Breast epithelium (tissue), 4 donors: ENCODE measurements at regions not wholly inside any gene's neighbourhood (a gene's known extent, or its start where the extent isn't known, plus 50 kb on each side); places are given as distances from the start of the nearest gene placed in this dataset.
"Not testable (repeated sequence)": the region's sequence is repeated elsewhere in the genome, so short reads cannot be mapped to it uniquely, and the experiment has no call there.

Source experiments
- DNase-seq, 2 donors: peaks; one replicate each; pipeline ENCODE4 v3.0.0-alpha.2; 2019; ENCODE audit warnings: low spot score in 2 of 2
- H3K27ac ChIP-seq, 2 donors: fragments of 200-600 bp; sonication (generic) in 1 of 2; one replicate each; pipeline ENCODE4 v1.5.1; 2016 to 2019; ENCODE audit warnings: mild to moderate bottlenecking in 1 of 2
- H3K27me3 ChIP-seq, 2 donors: fragments of 200-600 bp; sonication (generic) in 1 of 2; one replicate each; pipeline versions ENCODE4 v1.5.1 to v1.6.0; 2017 to 2019; ENCODE audit warnings: control low read depth in 1 of 2, mild to moderate bottlenecking in 1 of 2
- H3K36me3 ChIP-seq: fragments of 200-600 bp; one replicate; pipeline ENCODE4 v1.5.1; 2019
- H3K4me1 ChIP-seq, 2 donors: fragments of 200-600 bp; sonication (generic); one replicate each; pipeline ENCODE4 v1.5.1; 2016 to 2019; ENCODE audit warnings: control low read depth in 1 of 2
- H3K4me3 ChIP-seq, 3 donors: fragments of 200-600 bp; sonication (generic); 1 replicate in 2 of 3; 2 replicates in 1 of 3; pipeline ENCODE4 v1.5.1; 2016 to 2019; ENCODE audit warnings: mild to moderate bottlenecking in 3 of 3, moderate library complexity in 2 of 3
- H3K9me3 ChIP-seq, 2 donors: fragments of 200-600 bp; sonication (generic) in 1 of 2; one replicate each; pipeline ENCODE4 v1.5.1; 2016 to 2019; ENCODE audit warnings: control low read depth in 1 of 2
- POLR2A ChIP-seq: fragments of 450-650 bp; IDR thresholded peaks from one replicate; pipeline ENCODE4 v1.6.1; 2016; ENCODE audit warnings: antibody characterized with exemption, mild to moderate bottlenecking, moderate library complexity
- POLR2AphosphoS5 ChIP-seq, 3 donors: sonication (generic); formaldehyde crosslinking; IDR thresholded peaks; one replicate each; pipeline ENCODE4 v1.6.1; 2017; ENCODE audit warnings: antibody characterized with exemption in 3 of 3
- intact Hi-C: fragments of 100-400 bp; cut with DNase I; formaldehyde crosslinking; loops from one replicate; pipeline ENCODE4 v1.15.1; 2023; ENCODE audit warnings: low total_unique reads
- TF ChIP-seq, protein P1 (sequence below), 3 donors: fragments of 450-650 bp; IDR thresholded peaks; one replicate each; pipeline ENCODE4 v1.5.1; 2016 to 2017; ENCODE audit warnings: antibody characterized with exemption in 3 of 3, mild to moderate bottlenecking in 3 of 3, moderate library complexity in 3 of 3

DNA sequence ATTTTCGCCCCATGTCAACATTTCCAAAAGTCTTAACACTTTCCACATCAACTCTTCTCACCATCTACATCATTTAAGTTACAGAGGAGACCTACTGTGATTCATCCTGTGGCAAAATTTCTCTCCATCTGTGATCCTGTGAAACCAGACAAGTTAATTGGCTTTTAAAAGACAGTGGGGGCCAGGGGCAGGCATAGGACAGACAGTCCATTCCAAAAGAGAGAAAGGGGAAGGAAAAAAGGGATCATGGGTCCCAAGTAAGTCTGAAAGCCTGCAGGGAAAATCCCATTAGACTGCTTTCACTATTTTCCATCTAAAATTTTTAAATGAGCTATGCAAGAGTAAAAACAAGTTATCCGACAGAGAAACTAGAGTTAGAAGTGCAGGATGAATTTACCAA lies 121.0 kb downstream of the MRPL57 start:
- Histone ChIP-seq H3K4me1 (peaks cover 0 to 14% of the 10 kb centered on the region in 2 donors), H3K27ac (peak overlapping the region; percentile 93 to 94), H3K4me3 (peak overlapping the region; percentile 94 to 98 (median 94)), H3K27me3 (no peaks in the 10 kb centered on the region), H3K9me3 (no peaks in the 10 kb centered on the region), H3K36me3 (no peaks in the 10 kb centered on the region)
- intact Hi-C loops, result no loop called here
- TF ChIP-seq POLR2A (no peak), POLR2AphosphoS5 (IDR thresholded peaks at IDR 0.05) (no peak)
- TF ChIP-seq, protein P1, sequence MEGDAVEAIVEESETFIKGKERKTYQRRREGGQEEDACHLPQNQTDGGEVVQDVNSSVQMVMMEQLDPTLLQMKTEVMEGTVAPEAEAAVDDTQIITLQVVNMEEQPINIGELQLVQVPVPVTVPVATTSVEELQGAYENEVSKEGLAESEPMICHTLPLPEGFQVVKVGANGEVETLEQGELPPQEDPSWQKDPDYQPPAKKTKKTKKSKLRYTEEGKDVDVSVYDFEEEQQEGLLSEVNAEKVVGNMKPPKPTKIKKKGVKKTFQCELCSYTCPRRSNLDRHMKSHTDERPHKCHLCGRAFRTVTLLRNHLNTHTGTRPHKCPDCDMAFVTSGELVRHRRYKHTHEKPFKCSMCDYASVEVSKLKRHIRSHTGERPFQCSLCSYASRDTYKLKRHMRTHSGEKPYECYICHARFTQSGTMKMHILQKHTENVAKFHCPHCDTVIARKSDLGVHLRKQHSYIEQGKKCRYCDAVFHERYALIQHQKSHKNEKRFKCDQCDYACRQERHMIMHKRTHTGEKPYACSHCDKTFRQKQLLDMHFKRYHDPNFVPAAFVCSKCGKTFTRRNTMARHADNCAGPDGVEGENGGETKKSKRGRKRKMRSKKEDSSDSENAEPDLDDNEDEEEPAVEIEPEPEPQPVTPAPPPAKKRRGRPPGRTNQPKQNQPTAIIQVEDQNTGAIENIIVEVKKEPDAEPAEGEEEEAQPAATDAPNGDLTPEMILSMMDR (IDR thresholded peaks at IDR 0.05), result no peak
- DNase-seq, result no peak

DNA sequence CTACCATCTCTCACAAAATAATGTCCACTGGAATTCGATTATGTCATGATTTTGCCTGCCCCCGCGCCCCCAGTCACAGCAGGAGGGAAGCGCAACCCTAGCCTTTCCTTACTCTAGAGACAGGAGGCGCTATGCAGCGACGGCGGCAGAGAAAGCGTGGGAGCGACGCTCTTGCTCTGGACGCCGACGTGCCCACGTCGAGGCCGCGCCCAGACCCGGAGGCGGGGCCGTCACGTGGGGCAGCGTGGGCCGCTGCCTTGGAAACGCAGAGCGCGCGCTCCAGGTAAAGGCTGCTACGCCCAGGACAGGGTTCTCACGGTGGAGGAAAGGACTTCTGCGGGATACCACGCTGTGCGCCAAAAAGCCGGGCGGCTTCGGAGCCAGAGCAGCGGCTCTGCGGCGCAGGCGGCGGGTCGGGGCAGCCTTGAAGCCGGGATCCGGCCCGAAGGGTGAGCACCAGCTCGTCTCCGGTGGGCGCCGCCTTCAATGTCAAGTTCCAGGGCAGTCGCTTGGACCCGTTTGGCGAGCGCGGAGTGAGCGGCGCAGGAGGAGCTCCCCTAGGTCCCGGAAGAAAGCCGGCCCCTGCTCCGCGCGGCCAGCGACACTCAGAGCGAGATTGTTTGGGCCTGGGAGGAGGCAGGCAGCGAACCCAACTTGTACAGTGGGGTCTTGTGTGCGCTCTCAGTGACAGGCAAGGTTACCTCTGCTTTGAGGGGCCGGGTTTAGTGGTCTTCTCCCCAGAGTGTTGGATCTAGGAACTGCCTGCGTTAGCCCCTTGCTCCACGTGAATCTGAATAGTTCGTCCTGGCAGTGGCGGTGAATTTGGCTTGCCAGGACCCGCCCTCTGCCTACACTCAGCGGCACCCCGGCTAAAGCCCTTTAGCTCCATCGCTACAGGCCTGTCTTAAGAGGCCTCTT lies 121.7 kb downstream of the MRPL57 start:
- peak overlapping the region; percentile 93 to 94 for H3K27ac ChIP-seq
- H3K9me3 ChIP-seq, result no peaks in the 10 kb centered on the region
- TF ChIP-seq POLR2A (no peak), POLR2AphosphoS5 (IDR thresholded peaks at IDR 0.05) (peak; percentile 47 to 82 (median 71))
- TF ChIP-seq, protein P1 (IDR thresholded peaks at IDR 0.05), result peak; percentile 78 to 86 (median 86)
- peak; percentile 72 to 77 for DNase-seq
- peaks cover 0 to 14% of the 10 kb centered on the region in 2 donors for H3K4me1 ChIP-seq
- no peaks in the 10 kb centered on the region for H3K36me3 ChIP-seq
- peak overlapping the region; percentile 94 to 98 (median 94) for H3K4me3 ChIP-seq
- intact Hi-C loops, result no loop called here
- no peaks in the 10 kb centered on the region for H3K27me3 ChIP-seq

DNA sequence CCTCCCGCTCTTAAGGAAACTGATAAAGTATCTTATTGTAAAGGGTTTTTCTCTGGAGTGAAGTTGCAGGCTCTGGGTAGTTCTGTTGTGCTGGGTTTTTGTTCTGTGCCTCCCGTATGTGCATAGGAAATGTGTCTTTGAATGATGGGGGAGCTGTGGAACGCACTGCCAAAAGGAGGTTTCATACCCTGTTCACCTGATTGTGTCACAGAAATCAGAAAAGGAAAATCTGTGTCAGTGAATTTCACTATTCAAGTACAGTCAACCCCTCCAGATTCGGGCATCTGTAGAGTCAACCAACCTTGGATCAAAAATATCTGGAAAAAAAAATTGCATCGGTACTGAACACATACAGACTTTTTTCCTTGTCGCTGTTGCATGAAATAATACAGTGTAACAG lies 127.8 kb downstream of the MRPL57 start:
- no peaks in the 10 kb centered on the region for H3K27me3 ChIP-seq
- no peak for TF ChIP-seq POLR2AphosphoS5 (IDR thresholded peaks at IDR 0.05)
- TF ChIP-seq, protein P1 (IDR thresholded peaks at IDR 0.05), result no peak
- TF ChIP-seq POLR2A, result no peak
- no peak overlapping the region for H3K4me3 ChIP-seq
- peaks cover 0 to 2% of the 10 kb centered on the region in 2 donors for H3K4me1 ChIP-seq
- intact Hi-C loops, result no loop called here
- H3K9me3 ChIP-seq, result no peaks in the 10 kb centered on the region
- no peak for DNase-seq
- H3K27ac ChIP-seq, result no peak overlapping the region
- H3K36me3 ChIP-seq, result no peaks in the 10 kb centered on the region

DNA sequence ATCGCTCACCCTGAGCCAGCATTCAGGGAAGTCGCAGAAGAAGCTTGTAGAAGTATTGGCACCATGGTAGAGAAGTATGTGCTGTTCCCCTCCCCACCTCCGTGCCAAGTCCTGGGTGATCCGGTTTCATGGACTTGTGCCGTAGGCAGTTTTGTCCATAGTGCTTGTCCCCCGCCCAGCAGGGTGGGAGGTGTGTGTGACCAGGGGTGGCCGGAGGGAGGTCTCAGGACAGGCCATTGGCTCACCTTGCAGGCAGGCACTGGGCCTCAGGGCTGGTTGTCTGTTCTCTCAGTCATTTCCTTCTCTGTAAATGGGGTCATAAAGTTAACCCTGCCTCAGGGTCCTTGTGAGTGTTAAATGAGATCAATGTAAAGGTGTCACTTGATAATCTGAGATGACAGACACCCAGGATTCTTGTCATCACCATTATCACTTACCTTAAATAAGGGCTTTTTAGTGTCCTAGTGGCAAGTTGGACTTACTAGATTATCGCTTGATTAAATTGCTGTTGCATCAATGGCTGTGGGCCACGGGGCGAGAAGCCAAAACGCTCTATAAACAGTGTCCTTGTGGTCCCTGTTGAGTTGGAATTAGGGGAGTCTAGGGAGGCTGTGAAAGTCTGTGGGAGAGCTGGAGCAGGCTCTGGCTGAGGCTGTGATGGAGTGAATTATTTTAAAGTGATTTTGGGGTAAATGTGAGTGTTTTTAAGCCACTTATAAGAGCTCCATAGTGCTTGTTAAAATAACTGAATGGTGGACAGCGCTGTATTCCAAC lies 130.0 kb downstream of the MRPL57 start:
- DNase-seq, H3K27me3 ChIP-seq, H3K4me1 ChIP-seq, H3K4me3 ChIP-seq, H3K36me3 ChIP-seq, intact Hi-C loops, H3K9me3 ChIP-seq, H3K27ac ChIP-seq: not testable (repeated sequence)

DNA sequence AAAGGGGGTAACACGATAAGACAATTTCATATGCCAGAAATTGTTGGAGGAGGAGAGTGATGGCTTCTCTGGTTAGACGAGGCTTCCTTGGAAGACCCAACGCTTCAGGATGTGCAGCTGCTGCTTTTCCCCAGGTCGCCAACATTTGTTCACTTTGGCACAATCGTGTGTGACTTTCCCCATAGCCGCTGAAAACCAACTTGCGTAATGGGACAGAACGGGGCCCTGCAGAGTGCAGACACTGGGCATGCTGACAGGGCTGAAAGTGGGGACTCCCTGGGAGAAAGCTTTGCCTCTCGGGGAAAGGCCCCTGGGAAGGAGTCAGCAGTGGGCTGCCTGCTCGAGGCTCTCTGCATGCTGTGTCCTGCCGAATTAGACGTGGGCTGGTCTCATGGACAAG lies 130.7 kb downstream of the MRPL57 start:
- DNase-seq, H3K4me3 ChIP-seq, H3K36me3 ChIP-seq, H3K27me3 ChIP-seq, H3K9me3 ChIP-seq, H3K27ac ChIP-seq, intact Hi-C loops, H3K4me1 ChIP-seq: not testable (repeated sequence)

DNA sequence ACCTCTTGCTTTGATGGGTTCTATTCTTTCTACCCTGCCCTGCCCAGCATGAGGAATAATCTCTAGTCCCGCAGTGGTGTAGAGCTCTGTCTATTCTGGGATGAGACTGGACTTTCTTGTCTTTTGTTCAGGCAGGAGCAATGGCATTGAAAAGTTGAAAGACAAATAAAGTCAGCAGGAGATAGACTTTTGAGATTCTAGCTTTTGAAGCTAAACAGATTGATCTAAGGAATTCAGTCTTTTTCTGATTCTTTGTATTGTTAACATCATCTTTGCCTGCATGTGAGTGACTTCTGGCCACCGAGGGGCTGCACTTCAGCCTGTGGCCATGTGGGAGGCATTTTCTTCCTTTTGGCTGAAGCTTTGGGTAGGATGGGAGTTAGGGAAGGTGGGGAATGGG lies 132.4 kb downstream of the MRPL57 start:
- Histone ChIP-seq H3K27ac (no peak overlapping the region), H3K27me3 (no peaks in the 10 kb centered on the region), H3K4me1 (no peaks in the 10 kb centered on the region), H3K4me3 (no peak overlapping the region), H3K9me3 (no peaks in the 10 kb centered on the region), H3K36me3 (no peaks in the 10 kb centered on the region)
- DNase-seq, result no peak
- intact Hi-C loops, result no loop called here
- TF ChIP-seq POLR2AphosphoS5 (IDR thresholded peaks at IDR 0.05), result no peak
- no peak for TF ChIP-seq POLR2A
- TF ChIP-seq, protein P1 (IDR thresholded peaks at IDR 0.05), result no peak
